SK-N-SH (cell line): ENCODE measurements at regions not wholly inside any gene's neighbourhood (a gene's known extent, or its start where the extent isn't known, plus 50 kb on each side); places are given as distances from the start of the nearest gene placed in this dataset.

Source experiments
- CHD2 ChIP-seq: fragments of 150-350 bp; IDR thresholded peaks from 2 replicates; pipeline ENCODE4 v1.6.1; 2018; ENCODE audit warnings: low read length; ENCODE audit not compliant: partially characterized antibody
- CTCF ChIP-seq: fragments of 200-600 bp; sonication (generic); IDR thresholded peaks from 2 replicates; pipeline ENCODE4 v1.6.1; 2017; ENCODE audit warnings: antibody characterized with exemption, mild to moderate bottlenecking, moderate library complexity
- MXI1 ChIP-seq: IDR thresholded peaks from 2 replicates; pipeline ENCODE4 v1.6.1; 2012; ENCODE audit warnings: mild to moderate bottlenecking, low read depth, low read length, improper control_type of control experiment
- TF ChIP-seq, protein P1 (sequence below): IDR thresholded peaks from 2 replicates; pipeline ENCODE4 v1.6.1; 2012; ENCODE audit warnings: mild to moderate bottlenecking, low read depth, low read length, moderate library complexity

- TF ChIP-seq CTCF (no peak), MXI1 (no peak), CHD2 (no peak)
- TF ChIP-seq, protein P1, sequence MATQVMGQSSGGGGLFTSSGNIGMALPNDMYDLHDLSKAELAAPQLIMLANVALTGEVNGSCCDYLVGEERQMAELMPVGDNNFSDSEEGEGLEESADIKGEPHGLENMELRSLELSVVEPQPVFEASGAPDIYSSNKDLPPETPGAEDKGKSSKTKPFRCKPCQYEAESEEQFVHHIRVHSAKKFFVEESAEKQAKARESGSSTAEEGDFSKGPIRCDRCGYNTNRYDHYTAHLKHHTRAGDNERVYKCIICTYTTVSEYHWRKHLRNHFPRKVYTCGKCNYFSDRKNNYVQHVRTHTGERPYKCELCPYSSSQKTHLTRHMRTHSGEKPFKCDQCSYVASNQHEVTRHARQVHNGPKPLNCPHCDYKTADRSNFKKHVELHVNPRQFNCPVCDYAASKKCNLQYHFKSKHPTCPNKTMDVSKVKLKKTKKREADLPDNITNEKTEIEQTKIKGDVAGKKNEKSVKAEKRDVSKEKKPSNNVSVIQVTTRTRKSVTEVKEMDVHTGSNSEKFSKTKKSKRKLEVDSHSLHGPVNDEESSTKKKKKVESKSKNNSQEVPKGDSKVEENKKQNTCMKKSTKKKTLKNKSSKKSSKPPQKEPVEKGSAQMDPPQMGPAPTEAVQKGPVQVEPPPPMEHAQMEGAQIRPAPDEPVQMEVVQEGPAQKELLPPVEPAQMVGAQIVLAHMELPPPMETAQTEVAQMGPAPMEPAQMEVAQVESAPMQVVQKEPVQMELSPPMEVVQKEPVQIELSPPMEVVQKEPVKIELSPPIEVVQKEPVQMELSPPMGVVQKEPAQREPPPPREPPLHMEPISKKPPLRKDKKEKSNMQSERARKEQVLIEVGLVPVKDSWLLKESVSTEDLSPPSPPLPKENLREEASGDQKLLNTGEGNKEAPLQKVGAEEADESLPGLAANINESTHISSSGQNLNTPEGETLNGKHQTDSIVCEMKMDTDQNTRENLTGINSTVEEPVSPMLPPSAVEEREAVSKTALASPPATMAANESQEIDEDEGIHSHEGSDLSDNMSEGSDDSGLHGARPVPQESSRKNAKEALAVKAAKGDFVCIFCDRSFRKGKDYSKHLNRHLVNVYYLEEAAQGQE = no peak
Measured at GRCh38 chr18:75582940-75583339, 155.4 kb upstream of the SMIM21 start.
